A549 (cell line): ENCODE measurements at regions not wholly inside any gene's neighbourhood (a gene's known extent, or its start where the extent isn't known, plus 50 kb on each side); places are given as distances from the start of the nearest gene placed in this dataset.
"Not testable (repeated sequence)": the region's sequence is repeated elsewhere in the genome, so short reads cannot be mapped to it uniquely, and the experiment has no call there.

ENCODE experiments used
- ATAC-seq, 2 experiments: fragments of 200-7000 bp in 1 of 2; fragments of >200 bp in 1 of 2; cut with Nextera tagmentation in 1 of 2; cut with Tn5 transposase in 1 of 2; 3 replicates each; pipeline versions ENCODE4 v1.8.0 to v1.9.1; 2018 to 2020; ENCODE audit warnings: mild to moderate bottlenecking in 1 of 2, moderate library complexity in 1 of 2
- CTCF ChIA-PET: fragments of 300-600 bp; sonication (Branson Sonifier 250); formaldehyde crosslinking; extraction: SDS; loops from one replicate; lab custom pipeline; 2021; ENCODE audit warnings: antibody characterized with exemption, inconsistent platforms; lab: Yijun Ruan, JAX
- POLR2A ChIA-PET: fragments of 350-600 bp; formaldehyde crosslinking; extraction: SDS; loops from one replicate; lab custom pipeline; 2021; ENCODE audit warnings: antibody characterized with exemption, inconsistent platforms; lab: Yijun Ruan, JAX
- DNase-seq, 2 experiments: peaks; one replicate each; pipeline versions ENCODE4 v3.0.0 to v3.0.0-alpha.2; 2011 to 2016; ENCODE audit warnings: low read depth in 1 of 2, low spot score in 1 of 2
- FAIRE-seq: peaks from 2 replicates; lab custom pipeline; 2011; peaks lifted over from hg19 to GRCh38; lab: Jason Lieb, UNC
- H3K27ac ChIP-seq, 2 experiments: fragments of >200 bp; sonication (Bioruptor Twin); formaldehyde crosslinking; 3 replicates each; pipeline ENCODE4 v1.5.1; 2016 to 2017
- H3K4me1 ChIP-seq: fragments of >200 bp; sonication (Bioruptor Twin); formaldehyde crosslinking; 3 replicates; pipeline ENCODE4 v1.6.1; 2016
- H3K4me2 ChIP-seq: fragments of >200 bp; sonication (Bioruptor Twin); formaldehyde crosslinking; 3 replicates; pipeline ENCODE4 v1.6.1; 2016
- H3K4me3 ChIP-seq: fragments of >200 bp; sonication (Bioruptor Twin); formaldehyde crosslinking; 3 replicates; pipeline ENCODE4 v1.5.1; 2016
- H3K9me3 ChIP-seq: fragments of >200 bp; sonication (Bioruptor Twin); formaldehyde crosslinking; 3 replicates; pipeline ENCODE4 v1.6.1; 2016
- CHD4 ChIP-seq: fragments of 200-600 bp; sonication (generic); IDR thresholded peaks from 2 replicates; pipeline ENCODE4 v1.6.1; 2016; ENCODE audit warnings: antibody characterized with exemption, mild to moderate bottlenecking, borderline replicate concordance
- CTCF ChIP-seq: fragments of >200 bp; sonication (Bioruptor Twin); formaldehyde crosslinking; IDR thresholded peaks from 3 replicates; pipeline ENCODE4 v1.5.1; 2016
- EHF ChIP-seq: fragments of 250-450 bp; sonication (Bioruptor Pico); IDR thresholded peaks from 2 replicates; pipeline ENCODE4 v1.5.0; 2020; ENCODE audit warnings: mild to moderate bottlenecking
- EHMT2 ChIP-seq: fragments of 200-600 bp; sonication (generic); IDR thresholded peaks from 2 replicates; pipeline ENCODE4 v1.6.1; 2016; ENCODE audit warnings: antibody characterized with exemption, low read depth, mild to moderate bottlenecking, moderate library complexity
- EP300 ChIP-seq, 2 experiments: fragments of >200 bp; sonication (Bioruptor Twin); formaldehyde crosslinking; IDR thresholded peaks; 2 replicates in 1 of 2; 3 replicates in 1 of 2; pipeline ENCODE4 v1.6.1; 2016 to 2017
- ESRRA ChIP-seq: fragments of 150-350 bp; IDR thresholded peaks from 2 replicates; pipeline ENCODE4 v1.6.1; 2014; ENCODE audit warnings: mild to moderate bottlenecking, low read length, borderline replicate concordance
- FOSL2 ChIP-seq, 2 experiments: fragments of 450-650 bp in 1 of 2; fragments of >200 bp in 1 of 2; sonication (Bioruptor Twin) in 1 of 2; formaldehyde crosslinking; IDR thresholded peaks; 2 replicates each; pipeline versions ENCODE4 v1.5.0 to v1.6.1; 2016 to 2020; ENCODE audit warnings: mild to moderate bottlenecking in 1 of 2, moderate library complexity in 1 of 2
- GATA3 ChIP-seq: IDR thresholded peaks from 2 replicates; pipeline ENCODE4 v1.6.1; 2012; ENCODE audit warnings: borderline replicate concordance
- HDAC2 ChIP-seq: fragments of 200-600 bp; sonication (generic); IDR thresholded peaks from 2 replicates; pipeline ENCODE4 v1.6.1; 2016
- HES2 ChIP-seq: fragments of >200 bp; sonication (Bioruptor Twin); formaldehyde crosslinking; IDR thresholded peaks from 2 replicates; pipeline ENCODE4 v1.6.1; 2016
- HEYL ChIP-seq: fragments of 250-450 bp; sonication (Bioruptor Pico); IDR thresholded peaks from 2 replicates; pipeline ENCODE4 v1.8.0; 2021; ENCODE audit warnings: mild to moderate bottlenecking, moderate library complexity
- HMGXB4 ChIP-seq: fragments of 250-450 bp; sonication (Bioruptor Pico); IDR thresholded peaks from 2 replicates; pipeline ENCODE4 v1.5.0; 2021; ENCODE audit warnings: mild to moderate bottlenecking, moderate library complexity, borderline replicate concordance
- JUN ChIP-seq, 2 experiments: fragments of >200 bp; sonication (Bioruptor Twin); formaldehyde crosslinking; IDR thresholded peaks; 2 replicates in 1 of 2; 3 replicates in 1 of 2; pipeline ENCODE4 v1.6.1; 2016 to 2017
- JUNB ChIP-seq: fragments of >200 bp; sonication (Bioruptor Twin); formaldehyde crosslinking; IDR thresholded peaks from 2 replicates; pipeline ENCODE4 v1.6.1; 2016
- KDM1A ChIP-seq: fragments of 200-600 bp; sonication (generic); IDR thresholded peaks from 2 replicates; pipeline ENCODE4 v1.6.1; 2016; ENCODE audit warnings: low read depth, mild to moderate bottlenecking
- MAFK ChIP-seq: fragments of 450-650 bp; IDR thresholded peaks from 2 replicates; pipeline ENCODE4 v1.6.1; 2014; ENCODE audit not compliant: partially characterized antibody
- MYC ChIP-seq: IDR thresholded peaks from 2 replicates; pipeline ENCODE4 v1.6.1; 2012; ENCODE audit warnings: mild to moderate bottlenecking, inconsistent platforms, low read length, improper control_type of control experiment, borderline replicate concordance
- NPAS2 ChIP-seq: fragments of 250-450 bp; sonication (Bioruptor Pico); IDR thresholded peaks from 2 replicates; pipeline ENCODE4 v1.8.0; 2022; ENCODE audit warnings: mild to moderate bottlenecking, moderate library complexity, borderline replicate concordance
- NR3C1 ChIP-seq: fragments of >200 bp; sonication (Bioruptor Twin); formaldehyde crosslinking; IDR thresholded peaks from 3 replicates; pipeline ENCODE4 v1.6.1; 2017
- PBX3 ChIP-seq: IDR thresholded peaks from 2 replicates; pipeline ENCODE4 v1.6.1; 2012
- POLR2A ChIP-seq: IDR thresholded peaks from 2 replicates; pipeline ENCODE4 v1.6.1; 2012; ENCODE audit warnings: mild to moderate bottlenecking, low read length
- RAD21 ChIP-seq, 2 experiments: fragments of >200 bp in 1 of 2; sonication (Bioruptor Twin) in 1 of 2; formaldehyde crosslinking in 1 of 2; IDR thresholded peaks in 1 of 2; conservative IDR thresholded peaks in 1 of 2; 2 replicates in 1 of 2; 3 replicates in 1 of 2; pipeline ENCODE4 v1.6.1; 2012 to 2018; ENCODE audit warnings: inconsistent platforms in 1 of 2
- RARB ChIP-seq: fragments of 250-450 bp; sonication (Bioruptor Pico); IDR thresholded peaks from 2 replicates; pipeline ENCODE4 v1.8.0; 2021; ENCODE audit warnings: mild to moderate bottlenecking, moderate library complexity
- RFX5 ChIP-seq: fragments of 450-650 bp; IDR thresholded peaks from 2 replicates; pipeline ENCODE4 v1.7.1; 2014; ENCODE audit warnings: antibody characterized with exemption, mild to moderate bottlenecking, moderate library complexity
- SMC3 ChIP-seq: fragments of >200 bp; sonication (Bioruptor Twin); formaldehyde crosslinking; IDR thresholded peaks from 3 replicates; pipeline ENCODE4 v1.6.1; 2018; ENCODE audit warnings: inconsistent platforms
- SREBF2 ChIP-seq: fragments of 450-650 bp; IDR thresholded peaks from 2 replicates; pipeline ENCODE4 v1.6.1; 2014; ENCODE audit warnings: mild to moderate bottlenecking, moderate library complexity
- TFCP2L1 ChIP-seq: fragments of 250-450 bp; sonication (Bioruptor Pico); IDR thresholded peaks from 2 replicates; pipeline ENCODE4 v1.5.0; 2021; ENCODE audit warnings: mild to moderate bottlenecking
- USF2 ChIP-seq: fragments of 450-650 bp; IDR thresholded peaks from 2 replicates; pipeline ENCODE4 v1.6.1; 2014; ENCODE audit warnings: antibody characterized with exemption
- ZC3H11A ChIP-seq: fragments of 450-650 bp; IDR thresholded peaks from 2 replicates; pipeline ENCODE4 v1.6.1; 2014; ENCODE audit warnings: antibody characterized with exemption, mild to moderate bottlenecking
- ZFP36 ChIP-seq: fragments of 450-650 bp; IDR thresholded peaks from 2 replicates; pipeline ENCODE4 v1.6.1; 2014; ENCODE audit warnings: borderline replicate concordance; ENCODE audit not compliant: partially characterized antibody
- WGBS: methylation state at CpG from one replicate; pipeline ENCODE4 v1.1.6; 2017; ENCODE audit errors: missing lambda C conversion rate; 5-methylcytosine and 5-hydroxymethylcytosine counted together

GRCh38 chr2:228762565-228762964 lies 508.5 kb downstream of the PID1 start:
- no peaks in the 10 kb centered on the region for H3K9me3 ChIP-seq
- no peaks in the 10 kb centered on the region for H3K4me1 ChIP-seq
- H3K27ac ChIP-seq: no peak overlapping the region
- DNase-seq (no peak), FAIRE-seq (no peak), ATAC-seq (no peak)
- H3K4me2 ChIP-seq: no peak overlapping the region
- ChIA-PET POLR2A (no interaction called here), CTCF (no interaction called here)
- TF ChIP-seq RFX5 (no peak), HES2 (no peak), MYC (no peak), RAD21 (conservative IDR thresholded peaks at IDR 0.05 in 1 of 2, IDR thresholded peaks at IDR 0.05 in 1 of 2) (no peak), JUN (IDR thresholded peaks at IDR 0.05) (no peak), HEYL (CRISPR knock-in tag) (no peak), SMC3 (no peak), NR3C1 (no peak), FOSL2 (IDR thresholded peaks at IDR 0.05) (no peak), FOSL2 (CRISPR knock-in tag; IDR thresholded peaks at IDR 0.05) (no peak), ESRRA (no peak), CTCF (no peak), RARB (CRISPR knock-in tag) (no peak), MAFK (no peak), EP300 (IDR thresholded peaks at IDR 0.05) (no peak), JUNB (no peak), NPAS2 (no peak)
- H3K4me3 ChIP-seq: no peak overlapping the region
- WGBS: 58% methylated on average over 2 of the region's 2 CpGs

- H3K4me2 ChIP-seq, H3K9me3 ChIP-seq, H3K27ac ChIP-seq, CTCF ChIA-PET, H3K4me1 ChIP-seq, DNase-seq, ATAC-seq, FAIRE-seq, H3K4me3 ChIP-seq, POLR2A ChIA-PET: not testable (repeated sequence)
- WGBS: 66% methylated on average over 25 of the region's 25 CpGs
These were observed 515.4 kb downstream of the PID1 start for GRCh38 chr2:228755661-228756060.

GRCh38 chr2:228747483-228747882 lies 523.6 kb downstream of the PID1 start:
- DNase-seq: no peak
- 6% methylated on average over 6 of the region's 6 CpGs for WGBS
- H3K27ac ChIP-seq: no peak overlapping the region
- no peak for ATAC-seq
- CTCF ChIA-PET: no interaction called here
- TF ChIP-seq POLR2A: no peak
- TF ChIP-seq PBX3: no peak
- TF ChIP-seq CHD4: no peak
- no peak for TF ChIP-seq EHMT2
- TF ChIP-seq SREBF2: no peak
- TF ChIP-seq GATA3: no peak
- no peak for TF ChIP-seq NR3C1
- no peak for TF ChIP-seq HMGXB4 (CRISPR knock-in tag)
- no peak for TF ChIP-seq EHF (CRISPR knock-in tag)
- no peak for TF ChIP-seq KDM1A
- TF ChIP-seq USF2: no peak
- no peak for TF ChIP-seq ZFP36
- no peak for TF ChIP-seq TFCP2L1 (CRISPR knock-in tag)
- TF ChIP-seq ZC3H11A: no peak
- TF ChIP-seq CTCF: no peak
- TF ChIP-seq HDAC2: no peak
- no peak for TF ChIP-seq JUNB
- TF ChIP-seq, all 56 proteins: peak for 0
- FAIRE-seq: no peak
- Histone ChIP-seq H3K9me3 (no peaks in the 10 kb centered on the region), H3K4me1 (no peaks in the 10 kb centered on the region), H3K4me2 (no peak overlapping the region), H3K4me3 (no peak overlapping the region)
- POLR2A ChIA-PET: no interaction called here
